RPMI8226 (cell line): ENCODE measurements at regions not wholly inside any gene's neighbourhood (a gene's known extent, or its start where the extent isn't known, plus 50 kb on each side); places are given as distances from the start of the nearest gene placed in this dataset.
A peak's percentile ranks its signal among the peaks of the same experiment; 100 is the strongest.
"Not testable (repeated sequence)": the region's sequence is repeated elsewhere in the genome, so short reads cannot be mapped to it uniquely, and the experiment has no call there.

Source experiments
- DNase-seq: peaks from one replicate; pipeline ENCODE4 v3.0.0-alpha.2; 2015

DNA sequence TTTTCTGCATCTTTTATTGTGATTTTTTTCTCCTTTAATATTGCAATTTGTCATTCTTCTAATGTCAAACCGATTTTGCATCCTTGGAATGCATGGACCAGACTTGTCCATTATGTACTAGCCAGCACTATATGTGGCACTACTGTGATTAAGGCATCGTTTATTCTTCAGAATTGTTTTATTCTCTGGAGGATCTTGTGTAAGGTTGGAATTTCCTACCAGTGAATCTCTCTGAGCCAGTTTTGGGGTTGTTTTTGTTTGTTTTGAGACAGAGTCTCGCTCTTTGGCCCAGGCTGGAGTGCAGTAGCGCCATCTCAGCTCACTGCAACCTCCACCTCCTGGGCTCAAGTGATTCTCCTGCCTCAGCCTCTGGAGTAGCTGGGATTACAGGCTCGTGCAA, 58.5 kb downstream of the IGLL5 start:
- DNase-seq, result no peak

DNA sequence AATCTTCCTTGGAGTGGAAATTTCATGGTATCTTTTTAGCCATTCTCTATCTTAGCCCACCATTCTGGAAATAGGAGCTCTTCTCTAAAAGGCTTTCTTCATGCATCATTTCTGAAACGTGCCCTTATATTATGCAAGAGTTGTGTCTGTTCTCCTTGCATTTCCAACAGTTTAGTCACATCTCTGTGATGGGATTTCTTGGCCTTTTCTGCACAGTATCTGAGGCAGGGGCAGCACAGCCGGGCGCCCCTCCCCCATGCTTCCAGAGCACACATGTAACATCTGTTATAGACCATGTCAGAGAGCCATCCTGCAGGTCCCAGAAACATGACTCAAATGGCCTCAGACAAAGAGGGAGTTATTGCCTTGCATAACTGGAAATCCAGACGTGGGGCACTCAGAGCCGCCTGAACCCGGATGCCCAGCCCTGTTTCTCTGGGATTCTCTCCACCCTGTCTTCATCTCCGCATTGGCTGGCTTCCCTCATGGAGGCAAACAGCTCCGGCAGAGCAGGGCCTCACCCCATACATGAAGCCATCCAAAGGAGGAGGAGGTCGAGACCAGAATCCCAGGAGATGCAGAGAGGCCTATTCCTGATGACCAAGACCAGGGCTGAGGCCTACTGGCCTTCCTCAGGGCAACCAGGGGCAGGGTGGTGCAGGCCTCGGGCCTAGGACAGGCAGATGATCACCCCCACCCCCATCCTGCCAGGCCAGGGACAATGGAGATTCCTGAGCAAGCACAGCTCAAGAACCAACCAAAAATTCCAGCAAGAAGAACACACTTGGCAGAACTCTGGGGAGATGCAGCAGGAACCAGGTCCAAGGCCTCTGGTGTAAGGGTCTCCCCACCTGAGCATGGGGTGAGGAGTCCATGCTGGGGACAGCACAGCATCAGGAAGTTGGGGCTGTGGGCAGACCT, 61.3 kb downstream of the IGLL5 start:
- DNase-seq, result peak; percentile 2

DNA sequence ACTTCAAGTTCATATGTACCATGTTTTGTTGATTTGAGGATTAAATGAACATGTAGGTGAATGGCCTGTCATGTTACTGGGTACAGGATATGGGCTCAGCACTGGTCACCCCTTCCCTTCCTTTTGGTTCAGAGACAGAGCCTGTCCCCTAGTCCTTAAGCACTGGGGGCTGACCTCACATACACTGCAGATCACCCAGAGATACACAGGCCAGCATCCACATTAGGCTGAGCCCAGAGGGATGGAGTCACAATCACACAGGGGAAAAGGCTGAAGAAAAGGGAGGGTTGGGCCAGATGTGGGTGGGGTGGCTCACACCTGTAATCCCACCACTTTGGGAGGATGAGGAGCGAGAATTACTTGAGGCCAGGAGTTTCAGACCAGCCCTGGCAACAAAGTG, 62.3 kb downstream of the IGLL5 start:
- DNase-seq, result peak; percentile 1

DNA sequence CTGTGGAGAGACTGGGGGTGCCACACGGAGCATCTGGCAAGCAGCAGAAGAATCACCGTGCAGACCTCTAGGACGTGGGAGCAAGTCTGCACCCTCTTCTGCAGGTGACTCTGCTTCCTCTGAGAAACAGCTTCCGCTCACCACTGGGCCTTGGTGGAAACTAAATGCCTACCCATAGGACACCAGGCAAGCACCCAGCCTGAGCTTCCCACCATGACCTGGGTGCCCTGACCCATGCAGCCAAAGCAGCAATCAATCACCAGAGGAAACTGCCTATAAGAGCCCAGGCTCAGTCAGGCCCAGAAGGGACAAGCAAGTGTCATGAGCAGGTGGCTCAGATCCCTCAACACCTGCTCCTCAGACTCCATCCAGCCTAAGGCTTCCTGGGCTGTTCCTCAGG, 63.4 kb downstream of the IGLL5 start:
- DNase-seq, result peak; percentile 80

DNA sequence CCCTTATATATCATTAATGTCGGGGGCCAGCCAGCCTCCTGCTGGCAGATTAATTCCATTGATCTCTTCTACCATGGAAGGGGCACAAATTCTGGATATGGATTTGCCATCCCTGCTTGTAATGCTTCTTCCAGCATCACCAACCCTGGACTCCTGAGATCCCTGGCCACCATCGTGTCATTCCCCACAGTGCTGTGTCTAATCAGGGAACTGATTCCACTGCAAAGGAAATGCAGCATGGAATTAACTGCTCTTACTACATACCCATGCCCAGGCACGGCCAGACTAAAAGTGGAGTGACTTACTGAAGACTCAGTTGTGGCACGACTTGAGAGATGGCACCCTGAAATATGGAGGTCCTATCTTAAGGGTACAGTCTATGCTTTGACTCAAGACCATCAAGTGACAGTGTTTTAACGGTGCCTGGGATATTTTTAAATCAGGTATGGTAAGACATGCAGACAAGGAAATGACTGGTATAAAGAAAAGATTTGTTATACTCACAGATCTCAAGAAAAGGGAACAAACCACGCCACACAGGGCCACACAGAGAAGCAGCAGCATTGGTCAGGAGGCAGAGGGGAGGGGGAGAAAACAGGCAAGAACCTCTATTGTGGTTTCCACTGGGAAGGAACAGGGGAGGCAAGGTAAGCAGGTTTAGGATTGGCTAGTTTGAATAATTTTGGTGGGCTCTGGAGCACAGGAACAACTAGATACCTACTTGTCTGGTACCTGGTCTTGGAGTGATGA, 65.1 kb downstream of the IGLL5 start:
- DNase-seq, result peak; percentile 51

DNA sequence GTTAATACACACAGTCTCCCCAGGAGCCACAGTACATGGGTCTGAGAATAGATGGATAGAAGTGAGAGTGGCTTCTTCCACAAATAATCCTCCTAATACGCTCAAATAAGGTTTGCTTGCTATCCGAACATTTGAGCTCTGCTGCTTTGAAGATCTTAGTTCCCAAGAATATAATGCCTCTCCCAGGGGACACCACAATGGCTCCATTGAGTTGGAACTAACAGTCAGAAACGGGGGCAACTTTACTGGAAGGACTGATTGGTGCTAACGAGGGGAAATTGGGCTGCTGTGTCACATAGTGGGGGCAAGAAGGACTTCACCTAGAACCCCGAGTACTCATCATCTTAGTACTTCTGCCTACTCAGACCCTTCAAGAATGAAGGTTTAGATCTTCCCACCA, 66.2 kb downstream of the IGLL5 start:
- DNase-seq, result peak; percentile 33

DNA sequence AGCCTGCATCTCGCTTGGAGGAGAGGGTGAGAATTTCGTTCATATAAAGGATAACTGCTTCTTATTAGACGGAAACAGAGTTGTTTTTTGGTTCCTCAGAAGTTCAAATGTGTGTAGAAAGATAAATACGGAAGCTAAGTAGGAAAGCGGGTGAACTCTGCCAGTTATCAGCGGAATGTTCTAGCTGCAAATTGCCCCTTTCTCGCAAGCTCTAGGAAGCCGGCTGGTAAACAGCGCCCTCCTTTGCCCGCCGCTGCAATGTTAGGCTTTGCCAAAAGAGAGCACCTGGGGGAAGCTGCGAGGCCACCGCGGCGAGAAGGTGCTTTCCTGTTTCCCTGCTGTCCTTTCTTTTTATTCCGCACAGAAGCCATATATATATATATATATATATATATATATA, 67.0 kb downstream of the IGLL5 start:
- peak; percentile 98 for DNase-seq

DNA sequence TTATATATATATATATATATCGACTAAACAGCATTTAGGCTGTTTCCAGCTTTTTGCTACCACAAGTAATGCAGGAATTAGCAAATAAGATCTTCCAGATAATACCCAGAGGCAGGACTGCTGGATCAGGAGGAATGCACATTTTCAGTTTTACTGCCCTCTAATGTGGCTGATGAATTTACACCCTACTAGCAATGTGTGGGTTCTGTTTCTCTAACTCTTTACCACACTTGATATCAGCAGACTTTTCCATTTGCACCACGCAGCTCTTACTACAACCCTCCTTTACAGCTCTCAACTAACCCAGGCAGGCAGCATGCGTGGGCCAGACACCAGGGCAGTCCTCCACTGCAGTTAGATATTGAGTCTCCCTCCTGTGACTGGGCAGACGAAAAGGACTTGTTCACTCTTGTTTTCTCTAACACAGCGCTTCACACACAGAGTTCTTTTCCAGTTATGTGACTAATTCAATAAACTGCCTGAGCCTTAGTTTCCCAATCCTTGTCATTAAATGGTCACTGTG, 67.7 kb downstream of the IGLL5 start:
- DNase-seq, result peak; percentile 63

DNA sequence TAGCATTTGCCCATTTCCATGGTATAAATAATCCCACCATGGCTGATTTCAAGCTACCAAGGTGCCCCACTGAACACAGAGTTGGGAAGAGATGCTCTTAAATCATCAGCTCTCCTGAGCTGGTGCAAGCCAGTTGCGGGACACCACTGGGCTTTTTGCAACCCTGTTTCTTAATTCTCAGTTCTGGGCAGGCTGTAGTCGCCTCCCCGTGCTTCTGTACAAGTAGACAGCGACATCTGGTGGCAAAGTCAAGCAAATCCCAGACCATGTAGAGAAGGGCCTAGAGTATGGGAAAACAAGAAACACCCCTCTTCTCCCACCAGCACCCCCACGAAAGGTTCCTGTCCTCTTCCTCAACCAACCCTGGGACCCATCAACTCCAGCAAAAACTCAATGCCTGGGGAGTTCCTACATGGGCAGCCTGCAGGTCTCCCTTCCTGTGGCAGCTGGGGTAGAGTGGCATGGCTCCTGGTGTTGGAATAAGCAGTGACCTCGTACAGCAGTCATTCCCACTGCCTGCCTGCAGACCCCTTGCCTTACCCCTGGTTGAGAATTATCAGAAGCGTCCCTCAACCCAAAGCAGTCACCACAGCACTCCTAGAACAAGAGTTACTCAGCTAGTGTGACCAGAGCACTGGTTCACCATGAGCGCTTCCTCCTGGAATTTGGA, 68.4 kb downstream of the IGLL5 start:
- peak; percentile 90 for DNase-seq

DNA sequence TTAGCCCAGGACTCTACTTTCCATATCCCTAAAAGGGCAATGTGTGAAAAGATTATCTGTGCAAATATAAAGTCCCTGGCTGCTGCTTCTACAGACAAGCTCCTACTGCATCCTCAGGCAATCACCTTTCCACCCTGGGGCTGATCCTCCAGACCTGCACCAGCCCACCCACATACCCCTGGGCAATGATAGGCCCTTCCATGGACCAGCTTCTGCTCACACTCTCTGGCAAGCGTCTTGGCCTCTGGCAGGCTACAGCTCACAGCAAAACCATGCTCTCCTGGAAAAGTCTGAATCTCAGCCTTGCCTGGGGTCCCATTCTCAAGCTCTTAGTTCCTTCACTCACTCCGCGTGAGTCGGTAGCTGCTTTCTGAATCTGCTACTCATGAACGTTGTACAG, 69.5 kb downstream of the IGLL5 start:
- DNase-seq, result no peak

DNA sequence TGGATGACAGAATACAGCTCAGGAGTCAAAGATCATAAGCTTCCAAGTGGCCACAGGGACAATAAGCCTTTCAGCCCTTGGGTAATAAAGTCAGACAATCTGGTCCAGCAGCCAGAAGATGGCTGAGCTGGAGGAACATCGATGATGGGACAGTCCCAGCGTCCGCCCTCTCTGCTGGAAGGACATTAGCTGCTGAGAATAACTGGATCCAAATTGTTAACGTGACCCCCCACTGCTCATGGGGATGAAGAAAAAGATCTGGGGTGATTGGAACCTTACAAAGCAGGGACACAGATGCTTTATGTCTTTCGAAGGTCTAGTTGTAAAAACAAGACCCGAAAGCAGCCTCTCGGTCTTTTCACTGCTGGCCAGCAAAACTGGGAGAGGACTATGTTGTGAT, 71.0 kb downstream of the IGLL5 start:
- no peak for DNase-seq

DNA sequence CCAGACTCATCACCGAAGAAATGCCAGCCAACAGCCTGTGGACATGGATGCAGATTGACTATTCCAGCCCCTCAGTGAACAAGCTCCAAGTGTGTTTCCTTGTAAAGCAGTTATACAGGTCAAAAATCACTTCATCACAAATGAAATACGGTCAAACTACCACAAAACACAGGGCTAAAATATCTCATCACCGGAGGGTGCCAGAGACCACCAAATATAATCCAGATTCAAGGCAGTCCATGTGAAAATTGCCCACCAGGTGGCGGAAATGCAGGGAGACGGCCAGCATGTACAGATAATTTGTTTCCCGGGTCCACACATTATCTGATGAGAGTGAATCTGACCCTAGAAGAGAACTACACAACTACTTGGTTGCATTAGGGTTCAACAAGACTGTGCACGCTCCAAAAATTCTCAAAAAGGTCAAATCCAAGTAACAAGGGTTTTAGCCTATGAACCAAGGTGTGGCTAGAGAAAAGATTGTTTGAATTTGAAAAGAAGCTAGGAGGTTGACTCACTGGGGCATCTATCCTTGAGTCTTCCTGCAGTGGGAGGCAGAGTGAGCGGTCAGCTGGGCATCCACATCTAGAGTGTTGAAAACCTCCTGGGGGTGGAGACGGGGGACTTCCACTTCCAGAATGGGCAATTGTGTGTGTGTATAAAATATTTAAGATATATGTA, 71.7 kb downstream of the IGLL5 start:
- DNase-seq, result peak; percentile 93

DNA sequence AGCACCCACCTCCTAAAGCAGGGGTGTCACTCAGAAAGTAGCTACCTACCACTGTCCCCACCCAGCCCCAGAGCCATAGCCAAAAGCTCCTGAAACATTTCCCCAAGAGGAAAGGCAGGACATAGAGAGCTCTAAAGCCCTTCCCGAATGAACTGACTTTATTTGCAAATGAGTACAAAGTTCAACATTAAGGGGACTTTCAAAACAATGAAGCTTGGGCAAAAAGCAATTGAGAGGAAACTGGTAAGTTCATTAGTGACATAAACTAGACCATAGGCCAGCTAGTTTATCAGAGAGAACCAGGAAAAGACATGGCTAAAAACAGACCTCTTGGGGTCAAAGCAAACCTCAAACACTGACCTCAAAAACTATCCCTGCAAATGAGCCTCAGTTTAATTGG, 72.7 kb downstream of the IGLL5 start:
- DNase-seq, result no peak

DNA sequence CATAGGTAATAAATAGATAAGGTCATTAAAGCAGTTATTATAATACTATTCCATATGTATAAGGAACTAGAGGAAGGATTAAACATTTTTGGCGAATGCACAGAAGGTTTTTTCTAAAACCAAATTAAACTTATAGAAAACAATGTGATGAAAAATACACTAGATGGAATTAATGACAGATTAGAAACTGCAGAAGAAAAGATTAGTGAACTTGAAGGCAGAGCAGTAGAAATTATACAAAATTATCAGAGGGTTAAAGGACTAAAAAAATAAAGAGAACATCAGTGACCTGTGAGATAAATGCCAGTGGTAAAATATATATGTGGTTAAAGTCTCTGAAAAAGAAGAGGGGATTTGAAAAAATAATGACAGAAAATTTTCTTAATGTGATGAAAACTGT, 74.0 kb downstream of the IGLL5 start:
- DNase-seq, result no peak

DNA sequence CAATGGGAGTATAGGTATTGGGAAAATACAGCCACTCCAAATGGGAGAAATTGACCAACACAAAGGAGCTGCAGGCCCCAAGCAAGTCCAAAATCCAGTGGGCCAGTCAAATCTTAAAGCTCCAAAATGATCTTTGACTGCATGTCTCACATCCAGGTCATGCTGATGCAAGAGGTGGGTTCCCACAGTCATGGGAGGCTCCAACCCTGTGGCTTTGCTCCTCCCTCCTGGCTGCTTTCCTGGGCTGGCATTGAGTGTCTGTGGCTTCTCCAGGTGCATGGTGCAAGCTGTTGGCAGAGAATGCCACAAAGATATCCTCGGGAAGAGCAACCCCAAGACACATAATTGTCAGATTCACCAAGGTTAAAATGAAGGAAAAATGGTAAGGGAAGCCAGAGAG, 80.8 kb downstream of the IGLL5 start:
- DNase-seq, result no peak

DNA sequence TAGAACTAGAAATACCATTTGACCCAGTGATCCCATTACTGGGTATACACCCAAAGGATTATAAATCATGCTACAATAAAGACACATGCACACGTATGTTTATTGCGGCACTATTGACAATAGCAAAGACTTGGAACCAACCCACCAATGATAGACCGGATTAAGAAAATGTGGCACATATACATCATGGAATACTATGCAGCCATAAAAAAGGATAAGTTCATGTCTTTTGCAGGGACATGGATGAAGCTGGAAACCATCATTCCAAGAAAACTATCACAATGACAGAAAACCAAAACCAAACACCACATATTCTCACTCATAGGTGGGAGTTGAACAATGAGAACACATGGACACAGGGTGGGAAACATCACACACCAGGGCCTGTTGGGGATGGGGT, 85.0 kb downstream of the IGLL5 start:
- DNase-seq, result not testable (repeated sequence)

DNA sequence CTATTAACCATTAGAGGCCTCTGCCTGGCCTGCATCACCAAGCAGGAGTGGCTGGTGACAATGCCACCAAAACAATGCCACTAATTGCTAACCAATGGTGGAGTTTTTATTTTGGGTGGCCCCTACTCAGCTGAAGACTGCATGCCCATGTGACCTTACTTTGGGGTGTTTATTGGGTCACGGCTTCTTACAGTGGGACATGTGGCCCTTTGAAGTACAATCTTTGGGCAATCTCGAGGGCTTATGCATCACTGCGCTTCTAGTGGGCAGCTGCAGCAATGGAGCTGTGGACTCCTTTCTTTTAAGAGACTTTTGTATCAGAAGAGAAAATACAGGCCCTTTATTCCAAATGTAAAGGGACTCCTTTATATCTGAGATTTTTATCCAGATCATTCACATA, 85.7 kb downstream of the IGLL5 start:
- DNase-seq, result no peak

DNA sequence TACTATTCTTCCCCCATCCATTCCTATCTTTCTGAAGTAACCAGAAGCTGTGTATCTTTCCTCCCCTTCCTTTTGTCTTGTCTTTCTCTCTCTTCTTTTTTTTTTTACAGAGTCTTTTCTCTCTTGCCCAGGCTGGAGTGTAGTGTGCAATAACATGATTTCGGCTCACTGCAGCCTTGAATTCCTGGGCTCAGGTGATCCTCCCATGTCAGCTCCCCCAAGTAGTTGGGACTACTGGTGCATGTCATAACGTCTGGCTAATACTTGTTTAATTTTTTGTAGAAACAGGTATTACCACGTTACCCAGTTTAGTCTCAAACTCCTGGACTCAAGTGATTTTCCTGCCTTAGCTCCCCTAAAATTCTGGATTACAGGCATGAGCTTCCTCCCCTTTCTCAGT, 86.5 kb downstream of the IGLL5 start:
- no peak for DNase-seq

DNA sequence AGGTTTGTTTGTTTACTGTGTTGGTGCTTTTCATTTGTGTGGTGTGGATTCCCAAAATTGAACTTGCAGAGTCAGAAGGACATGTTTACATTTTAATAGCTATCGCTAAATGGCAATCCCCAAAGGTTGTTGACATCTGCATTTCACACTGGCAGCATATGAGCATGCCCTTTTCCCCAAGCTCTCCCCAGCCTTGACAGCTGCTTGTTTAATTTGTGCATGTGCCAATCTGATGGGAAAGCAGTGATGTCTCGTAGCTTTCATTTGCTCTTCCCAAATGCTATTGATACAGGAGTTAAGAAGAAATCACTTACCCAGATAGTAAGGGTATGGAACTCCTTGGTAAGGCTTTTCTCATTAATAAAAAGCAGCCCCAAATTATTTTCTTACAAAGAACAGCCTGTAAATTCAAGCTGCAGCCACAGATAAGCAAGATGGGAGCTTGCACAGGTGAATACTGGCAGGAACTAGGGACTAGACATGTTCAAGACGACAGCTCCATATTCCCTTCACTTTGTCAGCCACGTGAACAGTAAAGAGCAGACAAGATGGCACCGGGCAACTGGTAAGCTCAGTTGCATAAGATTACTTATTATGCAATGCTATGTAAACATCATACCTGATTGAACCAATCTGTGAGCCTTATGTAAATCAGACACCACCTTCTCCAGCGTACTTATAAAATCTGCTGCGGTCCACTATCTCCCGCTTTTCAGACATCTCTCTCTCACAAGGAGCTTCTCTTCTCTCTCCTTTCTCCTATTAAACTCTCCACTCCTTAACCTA, 87.4 kb downstream of the IGLL5 start:
- no peak for DNase-seq

DNA sequence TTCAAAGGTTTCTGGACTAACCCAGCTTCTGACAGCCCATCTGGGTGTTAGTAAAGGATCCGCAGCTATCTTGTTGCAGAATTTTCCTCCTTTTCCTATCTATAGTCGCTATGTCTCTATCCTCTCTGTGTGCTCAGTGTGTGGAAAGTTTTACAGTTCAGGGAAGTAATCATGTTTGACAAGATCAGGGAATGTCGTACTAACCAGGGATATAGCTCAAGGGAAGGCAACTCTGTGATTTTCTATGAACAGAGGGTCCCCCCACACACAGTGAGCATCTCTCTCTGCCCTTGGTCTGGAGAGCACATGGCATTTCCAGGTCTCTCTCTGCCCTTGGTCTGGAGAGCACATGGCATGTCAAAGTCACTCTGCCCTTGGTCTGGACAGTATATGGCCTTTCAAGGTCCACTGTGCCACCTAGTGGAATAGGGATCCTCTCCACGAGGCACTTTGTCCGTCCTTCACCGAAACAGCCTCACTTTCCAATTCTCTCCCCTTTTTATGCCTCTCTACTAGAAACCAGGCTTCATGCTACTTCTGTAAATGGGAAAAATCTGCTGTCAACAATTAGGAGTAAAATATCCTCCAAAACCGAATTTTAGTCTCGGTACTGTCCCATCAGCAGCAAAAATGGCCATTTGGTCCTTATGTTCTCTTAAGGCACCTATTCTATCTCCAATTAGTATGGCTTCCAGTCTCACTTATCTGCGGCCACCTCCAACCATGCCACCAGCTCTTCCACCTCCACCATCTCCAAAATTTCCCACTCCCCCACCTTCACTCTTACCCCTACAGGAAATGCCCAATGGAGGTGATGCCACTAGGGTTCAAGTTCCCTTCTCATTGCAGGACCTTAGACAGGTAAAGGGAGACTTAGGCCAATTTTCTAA, 88.7 kb downstream of the IGLL5 start:
- DNase-seq, result peak; percentile 17
